Osteoblast (primary cell): ENCODE measurements at regions not wholly inside any gene's neighbourhood (a gene's known extent, or its start where the extent isn't known, plus 50 kb on each side); places are given as distances from the start of the nearest gene placed in this dataset.

Experiments used
- DNase-seq: peaks from one replicate; pipeline ENCODE4 v3.0.0; 2011; ENCODE audit warnings: low spot score, mixed read lengths; ENCODE audit not compliant: insufficient read length; ENCODE audit errors: missing footprints
- H2AFZ ChIP-seq: 2 replicates; pipeline ENCODE4 v1.6.0; 2011; ENCODE audit warnings: mild to moderate bottlenecking, low read length
- H3K27ac ChIP-seq: 2 replicates; pipeline ENCODE4 v1.5.1; 2011; ENCODE audit warnings: mild to moderate bottlenecking, low read depth, low read length, moderate library complexity
- H3K27me3 ChIP-seq: 2 replicates; pipeline ENCODE4 v1.6.0; 2012; ENCODE audit warnings: mild to moderate bottlenecking, control low read depth, inconsistent platforms, low read length, moderate library complexity; ENCODE audit not compliant: insufficient read depth
- H3K36me3 ChIP-seq: 2 replicates; pipeline ENCODE4 v1.5.1; 2011; ENCODE audit warnings: mild to moderate bottlenecking, low read length, control low read depth, moderate library complexity; ENCODE audit not compliant: insufficient read depth
- H3K4me1 ChIP-seq: 2 replicates; pipeline ENCODE4 v1.5.1; 2011; ENCODE audit warnings: mild to moderate bottlenecking, low read length, control low read depth, moderate library complexity; ENCODE audit not compliant: insufficient read depth
- H3K4me2 ChIP-seq: 2 replicates; pipeline ENCODE4 v1.6.0; 2011; ENCODE audit warnings: mild to moderate bottlenecking, low read length; ENCODE audit not compliant: insufficient read depth
- H3K4me3 ChIP-seq: fragments of 200-600 bp; sonication (generic); 3 replicates; pipeline ENCODE4 v1.5.1; 2012; ENCODE audit warnings: mild to moderate bottlenecking, low read length, inconsistent platforms; ENCODE audit not compliant: insufficient read depth
- H3K79me2 ChIP-seq: 2 replicates; pipeline ENCODE4 v1.6.0; 2012; ENCODE audit warnings: mild to moderate bottlenecking, low read length, control low read depth, inconsistent platforms; ENCODE audit not compliant: insufficient read depth
- H3K9me3 ChIP-seq: 2 replicates; pipeline ENCODE4 v1.5.1; 2011; ENCODE audit warnings: low read depth, low read length, control low read depth
- H4K20me1 ChIP-seq: 2 replicates; pipeline ENCODE4 v1.6.0; 2012; ENCODE audit warnings: mild to moderate bottlenecking, low read length, control low read depth; ENCODE audit not compliant: insufficient read depth
- CTCF ChIP-seq: IDR thresholded peaks from 2 replicates; pipeline ENCODE4 v1.5.1; 2011; ENCODE audit warnings: mild to moderate bottlenecking, low read depth, low read length, moderate library complexity; ENCODE audit errors: extremely low read depth

- Histone ChIP-seq H3K27ac (peak overlapping the region; percentile 80), H3K4me1 (peaks cover 58% of the 10 kb centered on the region), H3K27me3 (no peaks in the 10 kb centered on the region), H3K4me2 (peak overlapping the region; percentile 9), H3K36me3 (peaks cover 63% of the 10 kb centered on the region), H4K20me1 (peaks cover 7% of the 10 kb centered on the region), H3K4me3 (no peak overlapping the region), H3K9me3 (no peaks in the 10 kb centered on the region), H2AFZ (no peak overlapping the region), H3K79me2 (peaks cover 96% of the 10 kb centered on the region)
- peak; percentile 90 for DNase-seq
- no peak for TF ChIP-seq CTCF
These were observed 107.6 kb upstream of the IPO9 start for GRCh38 chr1:201721082-201722049.

GRCh38 chr1:201724039-201724765 lies 104.8 kb upstream of the IPO9 start:
- H4K20me1 ChIP-seq = peaks cover 16% of the 10 kb centered on the region
- H3K27ac ChIP-seq = peak overlapping the region; percentile 48
- H3K27me3 ChIP-seq = no peaks in the 10 kb centered on the region
- H3K79me2 ChIP-seq = peaks cover 97% of the 10 kb centered on the region
- no peaks in the 10 kb centered on the region for H3K9me3 ChIP-seq
- no peak overlapping the region for H3K4me3 ChIP-seq
- H3K36me3 ChIP-seq = peaks cover 35% of the 10 kb centered on the region
- peak; percentile 59 for DNase-seq
- no peak for TF ChIP-seq CTCF
- H3K4me1 ChIP-seq = peaks cover 58% of the 10 kb centered on the region
- H2AFZ ChIP-seq = no peak overlapping the region
- no peak overlapping the region for H3K4me2 ChIP-seq

- no peaks in the 10 kb centered on the region for H3K9me3 ChIP-seq
- TF ChIP-seq CTCF = no peak
- no peak overlapping the region for H2AFZ ChIP-seq
- peaks cover 92% of the 10 kb centered on the region for H3K79me2 ChIP-seq
- no peak overlapping the region for H3K4me2 ChIP-seq
- no peaks in the 10 kb centered on the region for H3K27me3 ChIP-seq
- peaks cover 30% of the 10 kb centered on the region for H3K36me3 ChIP-seq
- DNase-seq = no peak
- H4K20me1 ChIP-seq = peaks cover 16% of the 10 kb centered on the region
- peaks cover 53% of the 10 kb centered on the region for H3K4me1 ChIP-seq
- H3K27ac ChIP-seq = peak overlapping the region; percentile 48
- H3K4me3 ChIP-seq = no peak overlapping the region
These were observed 104.2 kb upstream of the IPO9 start for GRCh38 chr1:201724766-201725118.

GRCh38 chr1:201726700-201727099 lies 102.3 kb upstream of the IPO9 start:
- Histone ChIP-seq H3K27me3 (no peaks in the 10 kb centered on the region), H3K4me3 (no peak overlapping the region), H3K4me1 (peaks cover 41% of the 10 kb centered on the region), H3K27ac (peak overlapping the region; percentile 0), H4K20me1 (peaks cover 33% of the 10 kb centered on the region), H3K9me3 (no peaks in the 10 kb centered on the region), H2AFZ (no peak overlapping the region), H3K79me2 (peaks cover 93% of the 10 kb centered on the region), H3K4me2 (no peak overlapping the region), H3K36me3 (peaks cover 18% of the 10 kb centered on the region)
- no peak for DNase-seq
- no peak for TF ChIP-seq CTCF
